ENCODE measurements at regions not wholly inside any gene's neighbourhood (a gene's known extent, or its start where the extent isn't known, plus 50 kb on each side); places are given as distances from the start of the nearest gene placed in this dataset.

GRCh38 chr10:30560326-30560725 is 69.2 kb downstream of the LYZL2 start:
- Histone ChIP-seq H3K4me1 (ENCODE audit: control insufficient read depth, insufficient read depth, low read length, poor library complexity, severe bottlenecking) (no peaks in the 10 kb centered on the region), H3K9me3 (ENCODE audit: control insufficient read depth in 2 of 2, low read length in 2 of 2) (no peaks in the 10 kb centered on the region), H3K4me3 (ENCODE audit: low read depth, low read length) (no peak overlapping the region), H3K36me3 (ENCODE audit: control insufficient read depth, insufficient read depth, low read length) (no peaks in the 10 kb centered on the region), H3K27me3 (ENCODE audit: control insufficient read depth, insufficient read depth, low read length) (no peaks in the 10 kb centered on the region), H3K27ac (ENCODE audit: insufficient read depth, low read length, poor library complexity, severe bottlenecking) (no peak overlapping the region)
- no peaks in the 10 kb centered on the region for H3K4me1 Mint-ChIP-seq
- no peak for ATAC-seq (ENCODE audit: low read depth in 2 of 2)
- no peak overlapping the region for H3K27ac Mint-ChIP-seq
- H3K9me3 Mint-ChIP-seq, result peaks cover 0 to 1% (median 0%) of the 10 kb centered on the region in 7 donors
- DNase-seq, result no peak
- H3K36me3 Mint-ChIP-seq, result no peaks in the 10 kb centered on the region
- H3K27me3 Mint-ChIP-seq, result peaks cover 16% of the 10 kb centered on the region
- H3K4me3 Mint-ChIP-seq, result no peak overlapping the region

DNA sequence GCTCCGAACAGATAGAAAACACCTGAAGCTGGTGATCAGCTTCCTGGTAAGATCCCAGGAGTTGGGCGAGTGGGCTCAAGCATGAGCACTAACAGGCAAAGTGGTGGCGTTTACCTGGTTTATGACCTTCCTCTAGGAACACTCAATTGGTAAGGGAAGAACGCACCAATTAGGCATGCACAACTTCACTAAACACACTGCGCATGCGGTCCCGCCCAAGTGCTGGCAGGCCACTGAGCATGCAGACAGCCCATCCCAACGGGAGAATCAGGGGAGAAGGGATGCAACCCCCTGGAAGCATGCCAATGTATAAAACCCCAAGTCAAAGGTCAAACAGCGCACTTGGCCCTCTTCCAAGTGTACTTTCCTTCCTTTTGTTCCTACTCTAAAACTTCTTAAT is 70.4 kb downstream of the LYZL2 start:
- peak overlapping the region in 1 of 3 donors; percentile 26 for H3K27ac Mint-ChIP-seq
- Histone ChIP-seq H3K9me3 (ENCODE audit: control insufficient read depth in 2 of 2, low read length in 2 of 2) (no peaks in the 10 kb centered on the region), H3K27me3 (ENCODE audit: control insufficient read depth, insufficient read depth, low read length) (no peaks in the 10 kb centered on the region), H3K4me1 (ENCODE audit: control insufficient read depth, insufficient read depth, low read length, poor library complexity, severe bottlenecking) (no peaks in the 10 kb centered on the region), H3K4me3 (ENCODE audit: low read depth, low read length) (no peak overlapping the region), H3K27ac (ENCODE audit: insufficient read depth, low read length, poor library complexity, severe bottlenecking) (no peak overlapping the region), H3K36me3 (ENCODE audit: control insufficient read depth, insufficient read depth, low read length) (no peaks in the 10 kb centered on the region)
- peaks cover 16% of the 10 kb centered on the region for H3K27me3 Mint-ChIP-seq
- H3K9me3 Mint-ChIP-seq, result peaks cover 0 to 1% (median 0%) of the 10 kb centered on the region in 7 donors
- peaks cover 0 to 1% (median 0%) of the 10 kb centered on the region in 4 donors for H3K4me1 Mint-ChIP-seq
- H3K4me3 Mint-ChIP-seq, result no peak overlapping the region
- DNase-seq, result no peak
- ATAC-seq (ENCODE audit: low read depth in 2 of 2), result no peak
- no peaks in the 10 kb centered on the region for H3K36me3 Mint-ChIP-seq

DNA sequence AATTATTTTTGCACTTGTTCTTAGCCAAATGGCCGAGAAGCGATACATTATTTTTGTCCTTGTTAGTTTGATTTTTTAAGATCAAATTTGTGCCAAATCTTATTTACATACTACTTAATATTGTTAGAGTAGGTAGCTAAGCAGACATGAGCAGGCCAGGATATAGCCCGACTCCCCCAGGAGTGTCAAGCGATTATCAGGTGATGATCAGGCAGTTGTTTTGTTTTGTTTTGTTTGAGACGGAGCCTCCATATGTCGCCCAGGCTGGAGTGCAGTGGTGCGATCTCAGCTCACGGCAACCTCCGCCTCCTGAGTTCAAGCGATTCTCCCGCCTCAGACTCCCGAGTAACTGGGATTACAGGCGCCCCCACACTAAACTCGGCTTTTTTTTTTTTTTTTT is 71.1 kb downstream of the LYZL2 start:
- Histone ChIP-seq H3K4me3 (ENCODE audit: low read depth, low read length) (no peak overlapping the region), H3K27ac (ENCODE audit: insufficient read depth, low read length, poor library complexity, severe bottlenecking) (no peak overlapping the region), H3K27me3 (ENCODE audit: control insufficient read depth, insufficient read depth, low read length) (no peaks in the 10 kb centered on the region), H3K4me1 (ENCODE audit: control insufficient read depth, insufficient read depth, low read length, poor library complexity, severe bottlenecking) (no peaks in the 10 kb centered on the region), H3K9me3 (ENCODE audit: control insufficient read depth in 2 of 2, low read length in 2 of 2) (no peaks in the 10 kb centered on the region), H3K36me3 (ENCODE audit: control insufficient read depth, insufficient read depth, low read length) (no peaks in the 10 kb centered on the region)
- peaks cover 16% of the 10 kb centered on the region for H3K27me3 Mint-ChIP-seq
- H3K9me3 Mint-ChIP-seq, result peaks cover 0 to 1% (median 0%) of the 10 kb centered on the region in 7 donors
- DNase-seq, result no peak
- H3K4me3 Mint-ChIP-seq, result no peak overlapping the region
- H3K4me1 Mint-ChIP-seq, result peaks cover 0 to 1% (median 0%) of the 10 kb centered on the region in 4 donors
- no peak overlapping the region for H3K27ac Mint-ChIP-seq
- no peaks in the 10 kb centered on the region for H3K36me3 Mint-ChIP-seq
- no peak for ATAC-seq (ENCODE audit: low read depth in 2 of 2)

DNA sequence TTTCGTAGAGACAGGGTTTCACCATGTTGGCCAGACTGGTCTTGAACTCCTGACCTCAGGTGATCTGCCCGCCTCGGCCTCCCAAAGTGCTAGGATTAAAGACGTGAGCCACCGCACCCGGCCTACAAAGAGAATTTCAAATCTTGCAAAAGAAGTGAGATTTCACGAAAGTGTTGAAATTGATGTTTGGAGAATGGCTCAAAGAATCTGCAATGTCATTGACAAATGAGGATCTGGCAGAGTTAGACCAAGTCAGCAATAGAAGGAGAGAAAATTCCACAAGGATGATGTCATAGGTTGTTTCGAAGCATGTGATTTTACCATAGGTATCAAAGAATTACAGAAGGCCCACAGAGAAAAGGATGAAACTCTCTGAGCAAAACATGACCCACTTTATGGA is 71.7 kb downstream of the LYZL2 start:
- Histone ChIP-seq H3K36me3 (ENCODE audit: control insufficient read depth, insufficient read depth, low read length) (no peaks in the 10 kb centered on the region), H3K4me1 (ENCODE audit: control insufficient read depth, insufficient read depth, low read length, poor library complexity, severe bottlenecking) (no peaks in the 10 kb centered on the region), H3K27ac (ENCODE audit: insufficient read depth, low read length, poor library complexity, severe bottlenecking) (no peak overlapping the region), H3K27me3 (ENCODE audit: control insufficient read depth, insufficient read depth, low read length) (no peaks in the 10 kb centered on the region), H3K9me3 (ENCODE audit: control insufficient read depth in 2 of 2, low read length in 2 of 2) (no peaks in the 10 kb centered on the region), H3K4me3 (ENCODE audit: low read depth, low read length) (no peak overlapping the region)
- Mint-ChIP-seq H3K27me3 (peaks cover 19% of the 10 kb centered on the region), H3K36me3 (no peaks in the 10 kb centered on the region), H3K9me3 (peaks cover 0 to 1% (median 0%) of the 10 kb centered on the region in 7 donors), H3K4me1 (peaks cover 0 to 1% (median 0%) of the 10 kb centered on the region in 4 donors), H3K4me3 (no peak overlapping the region), H3K27ac (no peak overlapping the region)
- ATAC-seq (ENCODE audit: low read depth in 2 of 2), result no peak
- no peak for DNase-seq

DNA sequence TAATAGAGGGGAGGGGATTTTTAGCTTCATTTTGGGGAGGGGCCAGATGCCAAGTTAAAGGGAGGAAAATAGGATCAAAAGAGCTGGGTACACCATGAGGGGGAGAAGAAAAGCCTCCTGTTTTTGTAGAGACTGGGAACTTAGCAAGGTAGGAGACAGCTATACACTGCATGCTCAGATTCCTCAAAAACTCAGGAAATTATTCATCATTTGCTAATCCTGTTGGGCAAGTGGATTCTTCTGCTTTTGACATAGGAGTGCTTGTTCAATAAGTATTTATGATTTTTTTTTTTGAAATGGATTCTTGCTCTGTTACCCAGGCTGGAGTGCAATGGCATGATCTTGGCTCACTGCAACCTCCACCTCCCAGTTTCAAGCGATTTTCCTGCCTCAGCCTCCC is 73.4 kb downstream of the LYZL2 start:
- H3K27me3 ChIP-seq (ENCODE audit: control insufficient read depth, insufficient read depth, low read length), result no peaks in the 10 kb centered on the region
- ATAC-seq (ENCODE audit: low read depth in 2 of 2), result no peak
- Mint-ChIP-seq H3K9me3 (peaks cover 0 to 1% (median 0%) of the 10 kb centered on the region in 7 donors), H3K27ac (no peak overlapping the region), H3K36me3 (no peaks in the 10 kb centered on the region), H3K4me3 (no peak overlapping the region), H3K4me1 (peaks cover 0 to 1% (median 0%) of the 10 kb centered on the region in 4 donors), H3K27me3 (peaks cover 17% of the 10 kb centered on the region)
- H3K9me3 ChIP-seq (ENCODE audit: control insufficient read depth in 2 of 2, low read length in 2 of 2), result no peaks in the 10 kb centered on the region
- H3K4me3 ChIP-seq (ENCODE audit: low read depth, low read length), result no peak overlapping the region
- H3K27ac ChIP-seq (ENCODE audit: insufficient read depth, low read length, poor library complexity, severe bottlenecking), result no peak overlapping the region
- no peaks in the 10 kb centered on the region for H3K36me3 ChIP-seq (ENCODE audit: control insufficient read depth, insufficient read depth, low read length)
- no peaks in the 10 kb centered on the region for H3K4me1 ChIP-seq (ENCODE audit: control insufficient read depth, insufficient read depth, low read length, poor library complexity, severe bottlenecking)
- no peak for DNase-seq

DNA sequence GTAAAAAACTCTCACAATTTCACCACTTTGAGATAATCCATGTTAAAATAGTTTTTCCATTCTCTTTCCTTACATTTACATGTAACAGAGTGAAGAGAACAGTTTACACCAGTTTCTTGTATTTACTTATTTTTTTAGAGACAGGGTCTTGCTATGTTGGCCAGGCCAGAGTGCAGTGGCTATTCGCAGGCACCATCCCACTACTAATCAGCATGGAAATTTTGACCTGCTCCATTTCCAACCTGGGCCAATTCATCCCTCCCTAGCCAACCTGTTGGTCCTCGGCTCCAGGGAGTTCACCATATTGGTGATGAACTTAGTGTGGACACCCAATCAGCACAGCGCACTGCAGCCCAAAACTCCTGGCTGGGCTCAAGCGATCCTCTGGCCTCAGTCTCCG is 74.1 kb downstream of the LYZL2 start:
- DNase-seq (no peak), ATAC-seq (ENCODE audit: low read depth in 2 of 2) (no peak)
- no peak overlapping the region for H3K27ac ChIP-seq (ENCODE audit: insufficient read depth, low read length, poor library complexity, severe bottlenecking)
- Mint-ChIP-seq H3K27ac (no peak overlapping the region), H3K4me3 (no peak overlapping the region), H3K27me3 (peaks cover 11% of the 10 kb centered on the region), H3K9me3 (no peaks in the 10 kb centered on the region), H3K4me1 (peaks cover 0 to 4% (median 0%) of the 10 kb centered on the region in 4 donors), H3K36me3 (peaks cover 3% of the 10 kb centered on the region)
- no peaks in the 10 kb centered on the region for H3K9me3 ChIP-seq (ENCODE audit: control insufficient read depth in 2 of 2, low read length in 2 of 2)
- no peaks in the 10 kb centered on the region for H3K27me3 ChIP-seq (ENCODE audit: control insufficient read depth, insufficient read depth, low read length)
- H3K4me1 ChIP-seq (ENCODE audit: control insufficient read depth, insufficient read depth, low read length, poor library complexity, severe bottlenecking), result no peaks in the 10 kb centered on the region
- no peak overlapping the region for H3K4me3 ChIP-seq (ENCODE audit: low read depth, low read length)
- no peaks in the 10 kb centered on the region for H3K36me3 ChIP-seq (ENCODE audit: control insufficient read depth, insufficient read depth, low read length)

GRCh38 chr10:30554440-30554825 is 75.1 kb downstream of the LYZL2 start:
- Mint-ChIP-seq H3K4me1 (peaks cover 0 to 4% (median 0%) of the 10 kb centered on the region in 4 donors), H3K36me3 (peaks cover 3% of the 10 kb centered on the region), H3K9me3 (no peaks in the 10 kb centered on the region), H3K27me3 (peaks cover 11% of the 10 kb centered on the region), H3K27ac (peak overlapping the region in 1 of 3 donors; percentile 26), H3K4me3 (no peak overlapping the region)
- Histone ChIP-seq H3K27ac (ENCODE audit: insufficient read depth, low read length, poor library complexity, severe bottlenecking) (no peak overlapping the region), H3K9me3 (ENCODE audit: control insufficient read depth in 2 of 2, low read length in 2 of 2) (no peaks in the 10 kb centered on the region), H3K27me3 (ENCODE audit: control insufficient read depth, insufficient read depth, low read length) (no peaks in the 10 kb centered on the region), H3K4me1 (ENCODE audit: control insufficient read depth, insufficient read depth, low read length, poor library complexity, severe bottlenecking) (no peaks in the 10 kb centered on the region), H3K4me3 (ENCODE audit: low read depth, low read length) (no peak overlapping the region), H3K36me3 (ENCODE audit: control insufficient read depth, insufficient read depth, low read length) (no peaks in the 10 kb centered on the region)
- no peak for ATAC-seq (ENCODE audit: low read depth in 2 of 2)
- no peak for DNase-seq

DNA sequence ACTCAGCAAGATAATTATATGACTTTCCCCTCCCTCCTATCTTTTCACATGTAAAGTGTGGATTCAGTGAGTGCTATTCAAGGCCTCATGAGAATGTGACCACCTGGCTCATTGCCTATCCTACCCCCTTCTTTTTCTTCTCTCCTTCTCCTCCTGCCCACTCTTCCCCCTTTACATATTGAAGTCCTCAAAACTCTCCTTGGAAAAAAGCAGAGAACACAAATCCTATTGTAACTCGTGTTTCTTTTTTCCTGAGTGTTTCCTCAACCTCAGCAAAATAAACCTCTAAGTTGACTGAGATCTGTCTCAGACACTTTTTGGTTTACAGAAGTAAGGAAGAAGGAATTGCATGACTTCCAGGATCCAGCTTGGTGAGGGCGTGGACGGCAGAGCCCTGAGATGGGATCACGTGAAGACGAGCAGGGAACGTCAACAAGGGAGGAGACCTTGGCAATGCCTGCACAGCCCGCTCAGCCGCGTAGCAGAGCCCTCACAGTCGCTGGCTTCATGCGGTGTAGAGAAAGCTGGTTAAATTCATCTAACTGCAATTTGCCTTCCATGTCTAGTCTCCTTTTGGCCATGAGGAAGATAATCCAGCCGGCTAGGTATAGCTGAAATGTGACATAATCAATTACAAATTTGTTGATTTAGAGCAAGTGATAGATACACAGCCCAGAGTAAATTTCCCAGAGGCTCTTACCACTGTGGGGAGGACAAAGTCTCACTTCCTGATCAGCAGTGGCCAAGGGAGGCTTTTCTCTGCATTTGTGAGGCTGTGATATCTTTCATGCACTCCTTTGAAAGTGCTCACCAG is 75.7 kb downstream of the LYZL2 start:
- DNase-seq, result no peak
- no peak overlapping the region for H3K4me3 Mint-ChIP-seq
- H3K9me3 ChIP-seq (ENCODE audit: control insufficient read depth in 2 of 2, low read length in 2 of 2), result no peaks in the 10 kb centered on the region
- no peak overlapping the region for H3K4me3 ChIP-seq (ENCODE audit: low read depth, low read length)
- H3K4me1 Mint-ChIP-seq, result peaks cover 0 to 4% (median 0%) of the 10 kb centered on the region in 4 donors
- H3K36me3 Mint-ChIP-seq, result peaks cover 3% of the 10 kb centered on the region
- no peaks in the 10 kb centered on the region for H3K36me3 ChIP-seq (ENCODE audit: control insufficient read depth, insufficient read depth, low read length)
- peak overlapping the region in 1 of 3 donors; percentile 26 for H3K27ac Mint-ChIP-seq
- H3K27me3 ChIP-seq (ENCODE audit: control insufficient read depth, insufficient read depth, low read length), result no peaks in the 10 kb centered on the region
- no peak overlapping the region for H3K27ac ChIP-seq (ENCODE audit: insufficient read depth, low read length, poor library complexity, severe bottlenecking)
- peaks cover 12% of the 10 kb centered on the region for H3K27me3 Mint-ChIP-seq
- H3K9me3 Mint-ChIP-seq, result no peaks in the 10 kb centered on the region
- no peaks in the 10 kb centered on the region for H3K4me1 ChIP-seq (ENCODE audit: control insufficient read depth, insufficient read depth, low read length, poor library complexity, severe bottlenecking)
- ATAC-seq (ENCODE audit: low read depth in 2 of 2), result no peak

Measured in CD4-positive, CD25-positive, alpha-beta regulatory T cell (primary cell).